Embryonic facial prominence (tissue), 1 donor: ENCODE measurements at regions not wholly inside any gene's neighbourhood (a gene's known extent, or its start where the extent isn't known, plus 50 kb on each side); places are given as distances from the start of the nearest gene placed in this dataset.

Experiments used
- DNase-seq: peaks from one replicate; pipeline ENCODE4 v3.0.0-alpha.2; 2016; ENCODE audit errors: extremely low spot score

DNA sequence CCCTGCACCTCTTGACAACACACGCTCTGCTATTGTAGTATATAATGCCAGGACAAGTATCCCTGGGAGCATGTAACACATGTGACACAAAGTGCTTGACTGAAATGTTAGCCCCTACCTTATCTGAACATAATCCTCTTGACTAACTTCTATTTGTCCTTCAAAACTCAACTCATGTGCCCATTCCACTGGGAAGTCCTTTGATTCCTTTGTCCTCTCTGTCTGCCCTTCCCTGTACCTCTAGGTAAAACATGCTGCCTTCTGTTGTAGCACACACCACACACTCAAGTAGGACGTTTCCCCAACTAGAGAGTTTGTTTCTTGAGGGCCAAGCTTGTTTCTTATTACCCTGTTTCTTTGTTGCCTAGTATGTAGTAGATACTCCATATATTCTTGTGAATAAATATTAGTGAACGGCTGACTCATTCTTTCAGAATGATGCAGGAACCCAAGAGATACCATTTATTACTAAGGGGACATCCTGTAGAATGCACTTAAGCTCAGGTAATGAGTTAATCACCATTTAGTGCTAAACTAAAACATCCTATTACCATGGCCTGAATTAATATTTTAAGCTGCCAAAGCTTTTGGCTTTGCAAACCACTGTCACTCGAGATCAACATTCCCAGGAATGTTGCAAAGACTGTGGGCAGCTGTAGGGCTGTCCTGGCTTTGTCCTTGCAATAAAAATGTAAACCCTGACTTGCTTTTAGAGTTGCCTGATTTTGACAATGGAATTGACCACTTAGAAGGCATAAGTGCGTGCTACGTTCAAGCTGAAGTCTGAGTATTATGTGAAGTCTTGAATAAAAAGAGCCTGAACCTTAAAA, 313.4 kb downstream of the COG6 start:
- DNase-seq = no peak

DNA sequence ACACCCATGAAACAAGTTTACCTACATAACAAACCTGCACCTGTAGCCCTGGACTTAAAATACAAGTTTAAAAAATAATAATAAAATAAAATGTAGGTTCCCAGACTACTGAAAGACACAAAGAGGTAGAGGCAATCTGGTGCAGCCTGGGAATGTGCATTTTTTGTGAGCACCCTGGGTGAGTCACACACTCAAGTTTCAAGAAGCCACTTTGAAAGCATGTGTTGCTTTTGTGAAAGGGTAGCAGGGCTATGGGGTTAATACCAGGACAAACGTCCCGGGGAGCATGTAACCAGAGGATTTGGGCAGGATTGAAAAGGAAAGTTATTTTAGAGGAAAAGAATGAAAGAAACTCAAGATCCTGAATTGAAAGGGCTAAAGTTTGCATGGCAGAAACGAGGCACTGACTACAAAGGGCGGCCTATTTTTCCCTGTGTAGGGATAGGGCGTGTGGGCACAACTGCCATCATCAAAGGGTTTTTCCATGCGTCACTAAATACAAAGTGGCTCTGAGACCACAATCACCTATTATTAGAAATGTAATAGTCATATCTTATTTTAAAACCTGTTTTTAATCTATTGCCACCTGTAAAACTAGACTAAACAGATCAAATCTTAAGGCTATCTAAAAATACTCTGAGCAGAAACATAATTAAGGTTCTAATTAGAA, 314.9 kb downstream of the COG6 start:
- no peak for DNase-seq

DNA sequence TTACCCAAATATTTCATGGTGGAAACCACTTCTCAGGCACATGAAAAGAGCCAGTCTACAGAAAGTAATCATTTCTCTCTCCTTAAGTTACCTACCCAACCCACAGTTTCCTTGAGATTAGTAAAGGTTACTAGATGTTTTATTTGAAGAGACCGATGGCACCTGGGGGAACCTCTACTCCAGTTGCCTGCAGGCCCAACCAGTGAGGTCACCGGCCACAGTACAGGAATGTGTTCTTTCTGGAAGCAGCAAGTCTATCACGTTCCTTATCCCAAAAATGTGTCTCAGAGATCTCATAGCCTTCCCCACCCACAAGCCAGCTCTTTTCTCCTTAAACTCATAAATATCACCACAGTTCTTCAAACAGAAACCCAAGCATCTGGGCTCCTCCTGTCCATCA, 316.1 kb downstream of the COG6 start:
- no peak for DNase-seq

DNA sequence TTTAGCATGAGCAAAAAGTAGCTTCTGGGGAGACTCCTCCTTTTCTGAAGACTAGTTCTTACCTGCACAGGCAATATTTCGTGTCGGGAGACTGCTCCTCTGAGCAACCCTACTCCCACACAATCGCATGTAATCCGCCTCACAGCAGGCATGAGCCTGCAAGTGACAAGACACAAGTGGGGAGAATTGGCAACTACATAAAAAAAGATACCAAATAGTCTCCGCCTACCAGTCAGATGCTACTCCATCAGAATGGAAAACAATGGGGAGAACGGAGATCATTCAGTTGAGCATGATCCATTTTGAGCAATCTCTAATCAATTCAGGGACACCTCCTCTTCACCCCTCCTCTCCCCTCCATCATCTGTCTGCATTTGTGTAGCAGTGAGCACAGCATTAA, 321.0 kb downstream of the COG6 start:
- no peak for DNase-seq

- DNase-seq = no peak
These were observed 325.6 kb downstream of the COG6 start for GRCh38 chr13:39981056-39981455.

- DNase-seq = no peak
These were observed 327.3 kb downstream of the COG6 start for GRCh38 chr13:39982745-39983144.

GRCh38 chr13:39985071-39985470, 329.6 kb downstream of the COG6 start:
- DNase-seq = no peak

DNA sequence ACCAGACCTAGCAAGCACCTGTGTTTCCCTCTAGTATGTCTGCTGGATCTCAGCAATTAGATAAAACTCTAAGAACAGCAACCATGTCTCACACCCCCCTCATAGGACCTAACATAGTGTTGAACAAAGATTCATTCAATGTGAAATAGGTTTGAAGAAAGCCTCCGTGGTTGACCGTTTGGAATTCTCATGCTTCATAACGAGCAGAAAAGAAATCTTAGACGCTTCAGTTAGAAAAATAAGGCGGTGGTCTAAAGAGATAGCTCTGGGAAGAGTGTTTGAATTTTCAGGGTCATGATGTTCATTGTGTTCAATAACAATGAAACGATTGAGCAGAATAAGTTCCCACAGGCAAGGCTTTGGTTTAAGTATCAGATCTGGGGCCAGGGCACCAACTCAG, 332.9 kb downstream of the COG6 start:
- no peak for DNase-seq

- DNase-seq = no peak
These were observed 342.7 kb downstream of the COG6 start for GRCh38 chr13:39998166-39998565.

DNA sequence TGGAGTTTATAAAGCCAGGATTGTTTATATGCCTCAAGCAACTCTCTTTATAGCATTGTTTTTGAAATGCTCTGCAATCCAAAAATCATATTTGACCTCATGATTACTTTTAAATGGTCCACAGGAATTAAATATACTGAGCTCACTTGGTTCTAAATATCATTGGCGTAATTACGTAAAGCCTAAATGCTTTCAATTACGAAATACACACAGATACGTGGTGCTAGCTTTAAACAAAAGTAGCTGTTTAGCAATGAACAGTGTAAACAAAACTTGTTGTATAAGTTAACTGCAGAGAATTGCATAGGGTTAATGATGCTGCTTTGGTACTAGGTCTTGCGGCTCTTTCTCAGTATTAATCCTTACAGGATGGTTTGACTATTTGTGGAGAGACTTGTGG, 346.6 kb downstream of the COG6 start:
- DNase-seq = no peak

DNA sequence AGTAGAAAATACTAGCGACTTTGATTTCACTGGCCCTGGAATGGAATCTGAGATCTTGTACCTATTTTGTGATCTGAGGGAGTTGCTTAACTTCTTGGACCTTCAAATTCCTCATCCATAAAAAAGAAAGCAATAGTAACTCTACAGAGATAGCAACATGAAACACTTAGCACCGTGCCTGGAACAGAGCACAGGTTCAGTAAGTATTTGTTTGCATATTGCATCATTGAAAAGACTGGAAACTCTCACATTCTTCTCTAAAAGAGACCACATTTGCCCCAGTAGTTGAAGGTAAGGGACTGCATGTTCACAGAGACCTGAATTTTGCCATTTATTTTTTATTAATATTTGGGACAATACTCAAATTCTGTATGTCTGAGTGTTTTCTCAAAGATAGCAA, 358.1 kb downstream of the COG6 start:
- DNase-seq = no peak

DNA sequence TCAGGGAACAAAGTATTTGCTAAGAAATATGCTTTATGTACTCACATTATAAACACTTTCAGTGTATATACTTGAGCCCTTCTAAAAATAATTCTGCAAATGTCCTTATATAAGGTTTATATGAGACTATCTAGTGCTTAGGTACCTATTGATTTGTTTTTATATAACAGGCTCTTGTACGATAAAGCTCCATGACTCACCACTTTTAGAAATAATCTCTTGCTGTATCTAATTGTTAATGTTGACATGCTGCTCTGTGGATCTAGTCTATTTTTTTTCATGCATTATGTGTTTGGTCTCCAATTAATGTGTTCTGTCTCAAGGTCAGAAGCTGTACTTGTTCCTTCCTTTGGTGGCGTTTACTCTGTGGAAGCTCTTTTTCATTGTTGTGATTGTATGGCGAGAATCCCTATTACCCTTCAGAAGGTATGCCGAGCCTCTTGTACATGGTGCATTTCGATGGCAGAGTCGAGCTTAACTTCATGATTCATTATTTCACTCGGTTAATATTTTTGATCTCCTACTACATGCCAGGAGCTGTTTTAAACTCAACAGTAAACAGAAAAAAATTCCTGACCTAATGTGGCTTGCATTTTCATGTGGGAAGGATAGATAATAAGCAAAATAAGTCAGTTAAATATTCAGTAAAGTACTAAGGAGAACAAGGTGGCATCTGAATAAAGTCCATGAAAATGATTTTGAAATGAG, 361.6 kb downstream of the COG6 start:
- no peak for DNase-seq

DNA sequence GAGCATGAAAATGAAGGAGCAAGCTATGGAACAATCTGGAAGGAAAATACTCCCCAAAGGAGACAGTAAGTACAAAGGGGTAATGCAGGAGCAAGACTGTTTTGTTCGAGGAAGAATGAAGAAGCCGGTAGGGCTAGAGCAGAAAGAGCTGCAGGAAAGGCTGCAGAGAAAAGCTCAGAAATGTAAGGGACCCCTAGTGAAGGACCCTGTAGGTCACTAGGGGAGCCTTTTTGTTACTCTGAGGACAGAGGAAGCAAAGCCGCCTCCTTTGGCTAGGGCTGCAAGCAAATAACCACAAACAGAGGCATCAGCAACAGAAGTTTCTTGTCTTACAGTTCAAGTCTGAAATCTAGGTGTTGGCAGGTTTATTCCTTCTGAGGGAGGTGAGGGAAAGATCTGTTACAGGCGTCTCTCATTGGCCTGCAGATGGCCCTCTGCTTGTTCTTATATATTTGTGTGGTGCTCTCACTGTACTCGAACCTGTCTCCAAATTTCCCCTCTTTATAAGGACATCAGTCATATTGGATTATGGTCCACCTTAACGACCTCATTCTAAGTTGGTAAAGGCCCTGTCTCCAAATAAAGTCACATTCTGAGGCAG, 362.3 kb downstream of the COG6 start:
- DNase-seq = no peak

DNA sequence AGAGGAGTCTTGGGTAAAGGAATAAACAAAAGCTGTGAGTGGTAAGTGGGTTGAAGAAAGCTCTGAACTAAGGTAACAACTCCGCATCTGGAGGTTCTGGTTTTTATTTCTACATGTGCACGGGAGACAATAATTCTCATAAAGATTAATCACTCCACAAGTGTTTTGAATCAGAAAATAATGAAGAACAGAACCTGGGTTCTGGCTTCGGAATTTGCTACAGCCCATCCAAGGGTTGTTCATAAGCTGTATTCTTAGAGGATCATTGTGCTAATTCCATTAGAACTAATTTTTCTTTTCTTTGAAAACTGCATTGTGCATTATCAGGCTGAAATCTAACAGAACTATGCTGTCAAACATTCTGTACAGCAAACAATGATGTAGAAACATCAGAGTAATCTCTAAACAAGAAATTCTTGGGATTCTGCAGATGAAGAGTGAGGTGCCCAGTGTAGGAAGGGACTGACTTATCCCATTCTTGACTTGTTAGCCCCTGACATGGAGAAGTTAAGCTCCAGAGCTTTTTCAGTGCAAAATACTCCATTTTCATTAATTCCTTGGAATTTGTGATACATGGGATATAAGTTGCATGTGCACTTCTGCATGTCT, 368.2 kb downstream of the COG6 start:
- no peak for DNase-seq

GRCh38 chr13:40024204-40024966, 368.9 kb downstream of the COG6 start:
- no peak for DNase-seq

GRCh38 chr13:40024967-40025714, 369.7 kb downstream of the COG6 start:
- no peak for DNase-seq

- no peak for DNase-seq
These were observed 370.7 kb downstream of the COG6 start for GRCh38 chr13:40026174-40026585.

DNA sequence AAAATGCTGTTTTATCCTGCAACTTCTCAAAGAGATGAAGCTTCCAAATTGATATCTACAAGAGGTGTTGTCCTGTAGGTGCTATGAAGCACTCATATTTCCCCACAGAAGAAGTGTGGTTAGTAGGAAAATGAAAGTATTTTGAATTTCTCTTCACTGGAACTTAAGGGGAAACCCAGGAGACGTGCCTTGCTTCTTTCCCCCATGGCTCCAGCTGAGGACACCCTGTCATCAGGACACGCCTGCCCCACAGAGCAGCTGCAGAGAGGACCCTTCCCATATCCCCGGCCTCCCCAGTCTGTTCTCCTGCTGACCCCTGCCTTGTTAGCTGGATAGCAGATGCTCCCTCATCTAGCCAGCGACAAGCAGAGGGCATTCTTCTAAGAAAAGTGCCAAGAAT, 371.3 kb downstream of the COG6 start:
- no peak for DNase-seq

DNA sequence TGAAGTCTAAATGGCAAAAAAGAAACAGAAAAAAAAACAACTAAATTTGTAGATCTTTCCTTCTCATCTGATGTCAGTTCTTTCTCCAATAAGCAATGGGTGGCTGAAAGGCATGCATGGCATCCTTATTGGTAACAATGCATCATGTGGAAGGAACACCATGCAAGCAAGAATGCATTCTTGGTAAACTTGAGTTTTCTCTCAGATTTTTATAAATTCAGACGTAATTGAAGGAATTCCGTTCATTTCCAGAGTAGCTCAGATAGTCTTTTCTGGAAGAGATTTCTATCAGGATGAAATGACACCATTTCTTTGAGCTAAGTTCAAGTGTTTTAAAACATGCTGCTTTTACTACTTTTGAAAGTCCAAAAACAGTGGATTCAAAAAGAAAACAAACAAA, 373.0 kb downstream of the COG6 start:
- no peak for DNase-seq

- DNase-seq = no peak
These were observed 375.6 kb downstream of the COG6 start for GRCh38 chr13:40031031-40031430.
